Coronary artery (tissue), 2 donors: ENCODE measurements at regions not wholly inside any gene's neighbourhood (a gene's known extent, or its start where the extent isn't known, plus 50 kb on each side); places are given as distances from the start of the nearest gene placed in this dataset.

Source experiments
- DNase-seq: peaks from one replicate; pipeline ENCODE4 v3.0.0-alpha.2; 2017; ENCODE audit warnings: low spot score
- H3K27ac ChIP-seq, 2 donors: fragments of 200-600 bp; sonication (generic); one replicate each; pipeline ENCODE4 v1.5.1; 2016 to 2019
- H3K4me3 ChIP-seq: fragments of 200-600 bp; sonication (generic); 2 replicates; pipeline ENCODE4 v1.5.1; 2016; ENCODE audit warnings: mild to moderate bottlenecking, moderate library complexity
- TF ChIP-seq, protein P1 (sequence below): fragments of 200-600 bp; sonication (generic); IDR thresholded peaks from one replicate; pipeline ENCODE4 v1.5.1; 2019; ENCODE audit warnings: antibody characterized with exemption

DNA sequence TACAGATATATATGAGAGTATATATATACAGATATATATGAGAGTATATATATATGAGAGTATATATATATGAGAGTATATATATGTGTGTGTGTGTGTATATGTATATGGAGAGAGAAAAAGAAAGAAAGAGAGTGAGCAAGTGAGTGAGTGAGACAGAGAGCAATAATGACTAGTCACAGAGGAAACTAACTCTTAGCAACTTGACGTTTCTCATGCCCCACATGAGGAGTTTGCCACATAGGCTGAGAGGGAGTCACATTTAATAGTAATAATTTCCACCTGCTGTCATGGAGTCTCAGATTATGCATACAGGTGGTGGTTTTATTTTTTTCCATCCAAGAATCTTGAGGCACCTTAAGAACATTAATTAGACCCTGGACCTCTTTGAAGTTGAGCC, 199.9 kb downstream of the GATA3 start:
- no peak overlapping the region for H3K4me3 ChIP-seq
- TF ChIP-seq, protein P1, sequence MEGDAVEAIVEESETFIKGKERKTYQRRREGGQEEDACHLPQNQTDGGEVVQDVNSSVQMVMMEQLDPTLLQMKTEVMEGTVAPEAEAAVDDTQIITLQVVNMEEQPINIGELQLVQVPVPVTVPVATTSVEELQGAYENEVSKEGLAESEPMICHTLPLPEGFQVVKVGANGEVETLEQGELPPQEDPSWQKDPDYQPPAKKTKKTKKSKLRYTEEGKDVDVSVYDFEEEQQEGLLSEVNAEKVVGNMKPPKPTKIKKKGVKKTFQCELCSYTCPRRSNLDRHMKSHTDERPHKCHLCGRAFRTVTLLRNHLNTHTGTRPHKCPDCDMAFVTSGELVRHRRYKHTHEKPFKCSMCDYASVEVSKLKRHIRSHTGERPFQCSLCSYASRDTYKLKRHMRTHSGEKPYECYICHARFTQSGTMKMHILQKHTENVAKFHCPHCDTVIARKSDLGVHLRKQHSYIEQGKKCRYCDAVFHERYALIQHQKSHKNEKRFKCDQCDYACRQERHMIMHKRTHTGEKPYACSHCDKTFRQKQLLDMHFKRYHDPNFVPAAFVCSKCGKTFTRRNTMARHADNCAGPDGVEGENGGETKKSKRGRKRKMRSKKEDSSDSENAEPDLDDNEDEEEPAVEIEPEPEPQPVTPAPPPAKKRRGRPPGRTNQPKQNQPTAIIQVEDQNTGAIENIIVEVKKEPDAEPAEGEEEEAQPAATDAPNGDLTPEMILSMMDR: no peak
- no peak overlapping the region for H3K27ac ChIP-seq
- DNase-seq: no peak

DNA sequence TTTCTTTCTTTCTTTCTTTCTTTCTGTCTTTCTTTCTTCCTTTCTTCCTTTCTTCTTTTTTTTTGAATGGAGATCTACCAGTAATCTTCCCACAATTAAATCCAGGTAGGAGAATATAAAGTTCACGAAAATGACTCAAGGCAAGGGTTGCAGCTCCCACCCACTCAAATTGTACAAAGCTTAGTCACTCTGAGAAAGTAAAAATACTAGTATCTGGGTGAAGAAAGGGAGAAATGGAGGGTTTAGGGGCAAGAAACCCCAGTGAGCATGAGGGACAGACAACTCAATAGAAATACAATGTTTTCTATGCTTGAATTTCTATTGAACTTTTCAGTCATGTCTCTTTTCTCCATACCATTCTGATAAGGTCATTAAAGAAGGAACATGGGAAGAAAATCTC, 200.8 kb downstream of the GATA3 start:
- Histone ChIP-seq H3K27ac (no peak overlapping the region), H3K4me3 (no peak overlapping the region)
- TF ChIP-seq, protein P1: no peak
- no peak for DNase-seq

DNA sequence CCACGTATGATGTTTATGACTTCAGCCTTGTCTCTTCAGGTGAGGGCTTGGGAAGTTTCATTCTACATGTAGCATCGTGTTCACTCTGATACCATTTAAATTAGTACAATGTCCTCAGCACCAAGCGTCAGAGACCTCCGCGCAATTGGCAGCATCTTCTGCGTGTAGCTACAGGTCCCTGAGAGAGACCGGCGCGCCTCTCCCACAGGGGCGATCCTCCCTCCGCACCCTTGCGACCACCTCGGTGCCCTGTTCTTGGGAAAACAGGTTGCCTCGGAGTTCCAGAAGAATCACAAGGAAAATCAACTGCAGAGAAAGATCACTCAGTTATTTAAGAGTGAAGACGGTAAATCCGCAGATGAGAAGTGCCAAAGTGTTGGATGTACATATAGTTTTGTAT, 206.2 kb downstream of the GATA3 start:
- DNase-seq: no peak
- no peak overlapping the region for H3K27ac ChIP-seq
- TF ChIP-seq, protein P1: no peak
- H3K4me3 ChIP-seq: no peak overlapping the region

DNA sequence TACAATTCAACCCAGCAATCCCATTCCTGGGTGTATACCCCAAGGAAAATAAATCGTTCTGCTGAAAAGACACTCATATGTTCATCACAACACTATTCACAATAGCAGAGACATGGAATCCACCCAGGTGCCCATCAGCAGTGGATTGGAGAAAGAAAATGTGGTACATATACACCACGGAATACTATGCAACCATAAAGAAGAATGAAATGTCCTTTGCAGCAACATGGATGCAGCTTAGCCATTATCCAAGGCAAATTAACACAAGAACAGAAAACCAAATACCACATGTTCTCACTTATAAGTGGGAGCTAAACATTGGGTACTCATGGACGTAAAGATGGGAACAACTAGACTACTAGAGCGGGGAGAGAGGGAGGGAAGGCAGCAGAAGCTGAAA, 207.8 kb downstream of the GATA3 start:
- TF ChIP-seq, protein P1: no peak
- Histone ChIP-seq H3K27ac (no peak overlapping the region), H3K4me3 (no peak overlapping the region)
- DNase-seq: no peak

DNA sequence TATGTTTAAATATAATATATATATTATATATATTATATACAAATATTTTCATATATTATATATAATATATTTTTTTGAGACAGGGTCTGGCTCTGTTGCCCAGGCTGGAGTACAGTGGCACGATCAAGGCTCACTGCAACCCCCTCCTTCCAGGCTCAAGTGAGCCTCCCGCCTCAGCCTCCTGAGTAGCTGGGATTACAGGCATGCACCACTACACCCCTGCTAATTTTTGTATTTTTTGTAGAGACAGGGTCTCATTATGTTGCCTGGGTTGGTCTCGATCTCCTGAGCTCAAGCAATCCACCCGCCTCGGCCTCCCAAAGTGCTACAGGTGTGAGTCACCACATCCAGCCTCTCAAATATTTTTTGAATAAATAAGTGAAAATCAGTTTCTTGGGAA, 215.5 kb downstream of the GATA3 start:
- H3K4me3 ChIP-seq: no peak overlapping the region
- TF ChIP-seq, protein P1: no peak
- no peak overlapping the region for H3K27ac ChIP-seq
- DNase-seq: no peak

DNA sequence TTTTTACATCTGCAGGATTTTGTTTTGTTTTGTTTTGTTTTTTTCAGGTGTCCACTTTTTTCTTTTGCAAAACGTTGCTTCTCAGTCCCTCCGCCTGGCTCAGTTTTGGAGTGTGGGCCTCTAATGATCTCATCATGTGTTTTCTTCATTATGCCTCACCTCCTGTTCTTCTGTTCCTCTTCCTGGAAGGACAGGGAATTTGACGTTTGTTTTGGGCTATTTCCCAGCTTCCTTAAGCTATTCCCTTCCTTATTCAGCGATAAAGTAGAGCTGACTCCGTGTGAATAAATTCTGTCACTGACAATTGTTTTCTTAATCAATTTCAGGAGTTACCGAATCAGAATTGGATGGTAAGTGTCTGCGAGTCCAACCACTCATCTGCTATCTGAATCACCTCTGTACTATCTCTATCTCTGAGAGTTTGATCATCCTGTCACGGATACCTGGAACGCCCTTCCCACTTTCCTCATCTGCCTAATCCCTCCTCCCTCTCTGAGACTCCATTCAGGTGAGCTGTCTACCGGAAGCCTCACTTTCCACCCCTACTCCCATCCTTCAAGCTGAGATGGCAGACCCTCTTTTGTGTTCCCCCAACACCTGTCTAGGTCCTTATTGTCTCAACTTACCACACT, 218.4 kb downstream of the GATA3 start:
- TF ChIP-seq, protein P1: no peak
- H3K27ac ChIP-seq: no peak overlapping the region
- no peak overlapping the region for H3K4me3 ChIP-seq
- DNase-seq: no peak

DNA sequence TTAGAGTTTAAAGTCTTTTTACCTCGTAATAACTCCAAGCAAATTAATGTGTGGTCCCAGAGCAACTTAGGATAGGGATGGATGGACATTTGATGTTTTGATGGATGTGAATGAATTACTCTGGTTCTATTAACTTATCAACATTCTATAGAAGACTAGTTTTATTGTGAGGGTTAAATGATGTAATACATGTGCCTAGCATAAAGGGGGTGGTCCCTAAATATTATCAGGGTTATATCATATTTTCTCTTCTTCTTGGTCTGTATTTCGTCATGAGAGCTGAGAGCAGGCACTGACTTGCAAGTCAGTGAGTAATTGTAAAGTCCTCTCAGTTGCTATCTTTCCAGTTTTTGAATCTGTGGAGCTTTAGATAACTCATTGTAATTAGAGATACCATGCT, 219.3 kb downstream of the GATA3 start:
- Histone ChIP-seq H3K4me3 (no peak overlapping the region), H3K27ac (no peak overlapping the region)
- TF ChIP-seq, protein P1: no peak
- DNase-seq: no peak
